H1 (cell line): ENCODE measurements at regions not wholly inside any gene's neighbourhood (a gene's known extent, or its start where the extent isn't known, plus 50 kb on each side); places are given as distances from the start of the nearest gene placed in this dataset.

Experiments used
- CEBPB ChIP-seq: IDR thresholded peaks from 2 replicates; pipeline ENCODE4 v1.6.1; 2012; ENCODE audit warnings: low read depth, low read length
- CREB1 ChIP-seq: IDR thresholded peaks from 2 replicates; pipeline ENCODE4 v1.6.1; 2012; ENCODE audit warnings: inconsistent platforms
- CTCF ChIP-seq, 3 experiments: IDR thresholded peaks; 1 replicate in 2 of 3; 2 replicates in 1 of 3; pipeline versions ENCODE4 v1.5.1 to v1.6.1; 2011; ENCODE audit warnings: low read length in 3 of 3, mild to moderate bottlenecking in 3 of 3, inconsistent platforms in 2 of 3, low read depth in 1 of 3, moderate library complexity in 1 of 3; ENCODE audit not compliant: insufficient read depth in 1 of 3; ENCODE audit errors: control extremely low read depth in 1 of 3
- EP300 ChIP-seq, 2 experiments: IDR thresholded peaks; 1 replicate in 1 of 2; 2 replicates in 1 of 2; pipeline ENCODE4 v1.6.1; 2011 to 2012; ENCODE audit warnings: low read depth in 2 of 2, low read length in 2 of 2, mild to moderate bottlenecking in 2 of 2, borderline replicate concordance in 1 of 2, inconsistent platforms in 1 of 2, moderate library complexity in 1 of 2
- GABPA ChIP-seq: IDR thresholded peaks from 2 replicates; pipeline ENCODE4 v1.6.1; 2011; ENCODE audit warnings: mild to moderate bottlenecking, low read length, moderate library complexity, borderline replicate concordance; ENCODE audit not compliant: insufficient read depth
- JUN ChIP-seq: IDR thresholded peaks from 2 replicates; pipeline ENCODE4 v1.6.1; 2011; ENCODE audit warnings: low read depth, mild to moderate bottlenecking, improper control_type of control experiment, low read length
- NRF1 ChIP-seq: IDR thresholded peaks from 2 replicates; pipeline ENCODE4 v1.6.1; 2011; ENCODE audit warnings: mild to moderate bottlenecking, low read depth, low read length, improper control_type of control experiment
- POLR2A ChIP-seq, 2 experiments: IDR thresholded peaks; 1 replicate in 1 of 2; 2 replicates in 1 of 2; pipeline ENCODE4 v1.6.1; 2011; ENCODE audit warnings: low read depth in 2 of 2, low read length in 2 of 2, mild to moderate bottlenecking in 2 of 2; ENCODE audit errors: control extremely low read depth in 1 of 2
- POLR2AphosphoS5 ChIP-seq: IDR thresholded peaks from 2 replicates; pipeline ENCODE4 v1.6.1; 2011; ENCODE audit warnings: low read depth, low read length
- SIN3A ChIP-seq, 2 experiments: IDR thresholded peaks in 1 of 2; conservative IDR thresholded peaks in 1 of 2; 2 replicates each; pipeline ENCODE4 v1.6.1; 2011 to 2012; ENCODE audit warnings: low read length in 2 of 2, improper control_type of control experiment in 1 of 2, low read depth in 1 of 2, mild to moderate bottlenecking in 1 of 2
- SRF ChIP-seq: IDR thresholded peaks from 2 replicates; pipeline ENCODE4 v1.6.1; 2011; ENCODE audit warnings: mild to moderate bottlenecking, low read depth, low read length, moderate library complexity
- TBP ChIP-seq: IDR thresholded peaks from 2 replicates; pipeline ENCODE4 v1.6.1; 2011; ENCODE audit warnings: low read depth, low read length, improper control_type of control experiment
- ZNF274 ChIP-seq: IDR thresholded peaks from 2 replicates; pipeline ENCODE4 v1.7.0; 2012; ENCODE audit warnings: low read length, borderline replicate concordance; ENCODE audit errors: extremely low read depth

DNA sequence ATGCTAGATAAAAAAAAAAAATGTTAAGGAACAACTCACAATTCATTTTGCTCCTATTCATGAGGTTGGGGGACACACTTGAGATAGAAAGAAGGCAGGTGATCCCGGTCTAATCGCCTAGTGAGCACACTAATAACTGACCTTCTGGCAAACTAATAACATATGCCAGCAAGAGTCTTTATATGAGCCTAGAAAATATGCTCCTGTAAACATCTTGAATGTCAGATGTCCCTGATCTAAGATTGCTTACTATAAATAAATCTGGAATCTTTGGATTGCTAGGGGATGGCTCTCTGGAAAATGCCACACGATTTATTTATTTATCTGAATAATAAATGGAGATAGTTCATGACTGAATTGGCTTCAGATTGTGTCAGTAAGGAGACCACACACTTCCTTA, 821.9 kb downstream of the GRIK2 start:
- no peak for TF ChIP-seq CEBPB
- TF ChIP-seq GABPA = no peak
- TF ChIP-seq CTCF (IDR thresholded peaks at IDR 0.05; ENCODE audit: control extremely low read depth in 1 of 3, insufficient read depth in 1 of 3, low read depth in 1 of 3, low read length in 3 of 3) = no peak
- no peak for TF ChIP-seq SIN3A (conservative IDR thresholded peaks at IDR 0.05 in 1 of 2, IDR thresholded peaks at IDR 0.05 in 1 of 2; ENCODE audit: low read depth in 1 of 2, low read length in 2 of 2)
- TF ChIP-seq SRF = no peak
- no peak for TF ChIP-seq TBP
- no peak for TF ChIP-seq JUN
- TF ChIP-seq ZNF274 = no peak
- TF ChIP-seq POLR2AphosphoS5 = no peak
- TF ChIP-seq NRF1 = no peak
- no peak for TF ChIP-seq POLR2A (IDR thresholded peaks at IDR 0.05; ENCODE audit: control extremely low read depth in 1 of 2, low read depth in 2 of 2, low read length in 2 of 2)
- no peak for TF ChIP-seq CREB1
- TF ChIP-seq EP300 (IDR thresholded peaks at IDR 0.05; ENCODE audit: borderline replicate concordance in 1 of 2, low read depth in 2 of 2, low read length in 2 of 2) = no peak
